WTC11 (cell line): ENCODE measurements at regions not wholly inside any gene's neighbourhood (a gene's known extent, or its start where the extent isn't known, plus 50 kb on each side); places are given as distances from the start of the nearest gene placed in this dataset.

Experiments
- ATAC-seq: fragments of 200-7000 bp; cut with Tn5 transposase; 2 replicates; pipeline ENCODE4 v1.10.0; 2021; ENCODE audit warnings: mild to moderate bottlenecking, moderate library complexity
- CTCF ChIA-PET: fragments of 300-600 bp; sonication (Branson Sonifier 250); formaldehyde crosslinking; loops from one replicate; lab custom pipeline; 2021; ENCODE audit warnings: antibody characterized with exemption; lab: Charles Lee
- POLR2A ChIA-PET: fragments of 350-600 bp; sonication (Branson Sonifier 250); formaldehyde crosslinking; loops from one replicate; lab custom pipeline; 2021; ENCODE audit warnings: antibody characterized with exemption; lab: Charles Lee
- DNase-seq: peaks from one replicate; pipeline ENCODE4 v3.0.0; 2021; ENCODE audit warnings: low spot score
- H3K27ac Mint-ChIP-seq: 2 replicates; pipeline ENCODE4 v1.8.0; 2021; ENCODE audit warnings: mixed read lengths
- H3K27me3 Mint-ChIP-seq: 2 replicates; pipeline ENCODE4 v1.8.0; 2021; ENCODE audit warnings: low read depth, mild to moderate bottlenecking, moderate library complexity, mixed read lengths
- H3K36me3 Mint-ChIP-seq: 2 replicates; pipeline ENCODE4 v1.8.0; 2021; ENCODE audit warnings: mixed read lengths
- H3K4me1 Mint-ChIP-seq: 2 replicates; pipeline ENCODE4 v1.8.0; 2022; ENCODE audit warnings: mixed read lengths
- H3K4me3 Mint-ChIP-seq: 2 replicates; pipeline ENCODE4 v1.8.0; 2021; ENCODE audit warnings: mild to moderate bottlenecking, moderate library complexity, mixed read lengths
- H3K9me3 Mint-ChIP-seq: 2 replicates; pipeline ENCODE4 v1.8.0; 2021; ENCODE audit warnings: mixed read lengths
- CREM ChIP-seq: sonication (generic); formaldehyde crosslinking; IDR thresholded peaks from 2 replicates; pipeline ENCODE4 v1.8.1; 2022; ENCODE audit warnings: mild to moderate bottlenecking, missing genetic modification reagents, moderate library complexity
- EMX1 ChIP-seq: fragments of 250-450 bp; sonication (Bioruptor Pico); IDR thresholded peaks from 2 replicates; pipeline ENCODE4 v1.8.0; 2021; ENCODE audit warnings: mild to moderate bottlenecking
- ETV6 ChIP-seq: sonication (generic); formaldehyde crosslinking; IDR thresholded peaks from 2 replicates; pipeline ENCODE4 v1.8.1; 2022; ENCODE audit warnings: mild to moderate bottlenecking, missing genetic modification reagents
- FOXP1 ChIP-seq: sonication (generic); formaldehyde crosslinking; IDR thresholded peaks from 2 replicates; pipeline ENCODE4 v1.8.0; 2022; ENCODE audit warnings: missing genetic modification reagents, mild to moderate bottlenecking, moderate library complexity, borderline replicate concordance
- GABPB1 ChIP-seq: sonication (generic); formaldehyde crosslinking; IDR thresholded peaks from 2 replicates; pipeline ENCODE4 v1.8.1; 2023; ENCODE audit warnings: mild to moderate bottlenecking, missing genetic modification reagents
- NFATC4 ChIP-seq: fragments of 250-450 bp; sonication (Bioruptor Pico); IDR thresholded peaks from 2 replicates; pipeline ENCODE4 v1.9.0; 2021; ENCODE audit warnings: mild to moderate bottlenecking
- RELA ChIP-seq: sonication (generic); formaldehyde crosslinking; IDR thresholded peaks from 2 replicates; pipeline ENCODE4 v1.8.1; 2022; ENCODE audit warnings: missing genetic modification reagents, mild to moderate bottlenecking, borderline replicate concordance
- SMAD3 ChIP-seq: sonication (generic); formaldehyde crosslinking; IDR thresholded peaks from 2 replicates; pipeline ENCODE4 v1.8.0; 2022; ENCODE audit warnings: missing genetic modification reagents, mild to moderate bottlenecking, borderline replicate concordance
- SP1 ChIP-seq: sonication (generic); formaldehyde crosslinking; conservative IDR thresholded peaks from 2 replicates; pipeline ENCODE4 v1.8.1; 2022; ENCODE audit warnings: missing genetic modification reagents
- TCF7 ChIP-seq: sonication (generic); formaldehyde crosslinking; IDR thresholded peaks from 2 replicates; pipeline ENCODE4 v1.8.0; 2022; ENCODE audit warnings: mild to moderate bottlenecking, low read depth, missing genetic modification reagents, moderate library complexity
- ZNF219 ChIP-seq: sonication (generic); formaldehyde crosslinking; IDR thresholded peaks from 2 replicates; pipeline ENCODE4 v1.8.0; 2023; ENCODE audit warnings: missing genetic modification reagents, mild to moderate bottlenecking, borderline replicate concordance
- ZNF396 ChIP-seq: fragments of 250-450 bp; sonication (Bioruptor Pico); IDR thresholded peaks from 2 replicates; pipeline ENCODE4 v1.8.0; 2021; ENCODE audit warnings: mild to moderate bottlenecking, moderate library complexity, borderline replicate concordance
- ZNF423 ChIP-seq: fragments of 250-450 bp; sonication (Bioruptor Pico); IDR thresholded peaks from 2 replicates; pipeline ENCODE4 v2.1.2; 2022; ENCODE audit warnings: mild to moderate bottlenecking, moderate library complexity
- TF ChIP-seq, protein P1 (sequence below): sonication (generic); formaldehyde crosslinking; IDR thresholded peaks from 2 replicates; pipeline ENCODE4 v1.8.0; 2022; ENCODE audit warnings: missing genetic modification reagents
- TF ChIP-seq, protein P2 (sequence below): sonication (generic); formaldehyde crosslinking; IDR thresholded peaks from 2 replicates; pipeline ENCODE4 v1.8.1; 2023; ENCODE audit warnings: mild to moderate bottlenecking, missing genetic modification reagents, moderate library complexity
- TF ChIP-seq, protein P3 (sequence below): fragments of 250-450 bp; sonication (Bioruptor Pico); IDR thresholded peaks from 2 replicates; pipeline ENCODE4 v1.9.0; 2021; ENCODE audit warnings: moderate library complexity, mild to moderate bottlenecking, inconsistent platforms, borderline replicate concordance
- TF ChIP-seq, protein P4 (sequence below): sonication (generic); formaldehyde crosslinking; IDR thresholded peaks from 2 replicates; pipeline ENCODE4 v1.8.1; 2023; ENCODE audit warnings: mild to moderate bottlenecking, missing genetic modification reagents
- TF ChIP-seq, protein P5 (sequence below): fragments of 250-450 bp; sonication (Bioruptor Pico); IDR thresholded peaks from 2 replicates; pipeline ENCODE4 v1.8.0; 2021; ENCODE audit warnings: mild to moderate bottlenecking
- TF ChIP-seq, protein P6 (sequence below): sonication (generic); formaldehyde crosslinking; IDR thresholded peaks from 2 replicates; pipeline ENCODE4 v1.8.0; 2023; ENCODE audit warnings: missing genetic modification reagents, mild to moderate bottlenecking, borderline replicate concordance
- TF ChIP-seq, protein P7 (sequence below): sonication (generic); formaldehyde crosslinking; IDR thresholded peaks from 2 replicates; pipeline ENCODE4 v1.8.0; 2023; ENCODE audit warnings: missing genetic modification reagents

DNA sequence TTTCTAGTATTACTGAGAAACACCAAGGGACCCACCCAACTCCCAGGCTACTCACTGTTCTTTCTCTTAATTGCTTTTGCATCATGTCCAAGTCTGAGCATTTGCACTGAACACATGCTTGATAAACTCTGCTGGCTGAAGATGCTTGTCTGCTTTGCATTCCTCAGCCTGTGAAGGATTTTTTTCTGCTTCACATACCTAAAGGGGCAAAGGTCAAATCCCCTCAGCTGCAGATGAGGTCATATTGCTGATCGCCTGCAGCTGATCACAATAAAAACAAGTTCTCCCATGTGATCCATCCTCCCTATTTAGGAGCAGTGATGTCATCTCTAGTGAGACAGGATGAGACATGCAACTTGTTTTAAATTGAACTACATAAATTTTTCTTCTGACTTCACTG lies 84.6 kb upstream of the DCBLD2 start (continued):
- no peak for TF ChIP-seq ZNF396
- no peak for TF ChIP-seq GABPB1

DNA sequence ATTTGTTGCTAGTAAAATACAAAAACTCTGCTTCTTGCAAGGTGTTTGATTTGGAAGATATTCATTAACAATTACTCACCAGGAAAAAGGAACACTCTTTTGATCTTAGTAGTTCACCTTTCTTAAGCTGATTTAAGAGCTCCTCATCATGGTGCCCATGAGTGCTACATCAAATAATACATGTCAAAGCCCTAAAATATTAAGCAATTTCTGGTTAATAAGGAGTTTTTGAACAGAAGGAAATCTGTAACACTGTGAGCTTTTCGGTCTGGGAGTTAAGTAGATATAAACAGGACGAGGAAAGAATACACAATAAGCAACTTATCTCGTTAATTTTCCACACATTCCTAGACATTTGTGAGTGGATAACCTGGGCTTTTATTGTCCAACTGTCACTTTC lies 83.9 kb upstream of the DCBLD2 start:
- ATAC-seq: no peak
- POLR2A ChIA-PET: interaction anchor here (1.1 kb wide), 1 partner anchor 84 kb away, joined by 4 read pairs; the partner anchor contains the start of gene DCBLD2
- H3K27ac Mint-ChIP-seq: no peak overlapping the region
- H3K4me1 Mint-ChIP-seq: peaks cover 20% of the 10 kb centered on the region
- H3K36me3 Mint-ChIP-seq: no peaks in the 10 kb centered on the region
- CTCF ChIA-PET: interaction anchor here (1.7 kb wide), 1 partner anchor 168 kb away, joined by 7 read pairs; no protein-coding TSS in a partner anchor
- H3K27me3 Mint-ChIP-seq: no peaks in the 10 kb centered on the region
- no peaks in the 10 kb centered on the region for H3K9me3 Mint-ChIP-seq
- no peak for DNase-seq
- H3K4me3 Mint-ChIP-seq: no peak overlapping the region
- TF ChIP-seq, protein P1, sequence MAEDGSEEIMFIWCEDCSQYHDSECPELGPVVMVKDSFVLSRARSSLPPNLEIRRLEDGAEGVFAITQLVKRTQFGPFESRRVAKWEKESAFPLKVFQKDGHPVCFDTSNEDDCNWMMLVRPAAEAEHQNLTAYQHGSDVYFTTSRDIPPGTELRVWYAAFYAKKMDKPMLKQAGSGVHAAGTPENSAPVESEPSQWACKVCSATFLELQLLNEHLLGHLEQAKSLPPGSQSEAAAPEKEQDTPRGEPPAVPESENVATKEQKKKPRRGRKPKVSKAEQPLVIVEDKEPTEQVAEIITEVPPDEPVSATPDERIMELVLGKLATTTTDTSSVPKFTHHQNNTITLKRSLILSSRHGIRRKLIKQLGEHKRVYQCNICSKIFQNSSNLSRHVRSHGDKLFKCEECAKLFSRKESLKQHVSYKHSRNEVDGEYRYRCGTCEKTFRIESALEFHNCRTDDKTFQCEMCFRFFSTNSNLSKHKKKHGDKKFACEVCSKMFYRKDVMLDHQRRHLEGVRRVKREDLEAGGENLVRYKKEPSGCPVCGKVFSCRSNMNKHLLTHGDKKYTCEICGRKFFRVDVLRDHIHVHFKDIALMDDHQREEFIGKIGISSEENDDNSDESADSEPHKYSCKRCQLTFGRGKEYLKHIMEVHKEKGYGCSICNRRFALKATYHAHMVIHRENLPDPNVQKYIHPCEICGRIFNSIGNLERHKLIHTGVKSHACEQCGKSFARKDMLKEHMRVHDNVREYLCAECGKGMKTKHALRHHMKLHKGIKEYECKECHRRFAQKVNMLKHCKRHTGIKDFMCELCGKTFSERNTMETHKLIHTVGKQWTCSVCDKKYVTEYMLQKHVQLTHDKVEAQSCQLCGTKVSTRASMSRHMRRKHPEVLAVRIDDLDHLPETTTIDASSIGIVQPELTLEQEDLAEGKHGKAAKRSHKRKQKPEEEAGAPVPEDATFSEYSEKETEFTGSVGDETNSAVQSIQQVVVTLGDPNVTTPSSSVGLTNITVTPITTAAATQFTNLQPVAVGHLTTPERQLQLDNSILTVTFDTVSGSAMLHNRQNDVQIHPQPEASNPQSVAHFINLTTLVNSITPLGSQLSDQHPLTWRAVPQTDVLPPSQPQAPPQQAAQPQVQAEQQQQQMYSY (CRISPR knock-in tag): no peak
- TF ChIP-seq, protein P2, sequence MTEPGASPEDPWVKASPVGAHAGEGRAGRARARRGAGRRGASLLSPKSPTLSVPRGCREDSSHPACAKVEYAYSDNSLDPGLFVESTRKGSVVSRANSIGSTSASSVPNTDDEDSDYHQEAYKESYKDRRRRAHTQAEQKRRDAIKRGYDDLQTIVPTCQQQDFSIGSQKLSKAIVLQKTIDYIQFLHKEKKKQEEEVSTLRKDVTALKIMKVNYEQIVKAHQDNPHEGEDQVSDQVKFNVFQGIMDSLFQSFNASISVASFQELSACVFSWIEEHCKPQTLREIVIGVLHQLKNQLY: no peak
- no peak for TF ChIP-seq SMAD3 (CRISPR knock-in tag)
- TF ChIP-seq, protein P3, sequence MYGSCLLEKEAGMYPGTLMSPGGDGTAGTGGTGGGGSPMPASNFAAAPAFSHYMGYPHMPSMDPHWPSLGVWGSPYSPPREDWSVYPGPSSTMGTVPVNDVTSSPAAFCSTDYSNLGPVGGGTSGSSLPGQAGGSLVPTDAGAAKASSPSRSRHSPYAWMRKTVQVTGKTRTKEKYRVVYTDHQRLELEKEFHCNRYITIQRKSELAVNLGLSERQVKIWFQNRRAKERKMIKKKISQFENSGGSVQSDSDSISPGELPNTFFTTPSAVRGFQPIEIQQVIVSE (CRISPR knock-in tag): no peak
- TF ChIP-seq, protein P4, sequence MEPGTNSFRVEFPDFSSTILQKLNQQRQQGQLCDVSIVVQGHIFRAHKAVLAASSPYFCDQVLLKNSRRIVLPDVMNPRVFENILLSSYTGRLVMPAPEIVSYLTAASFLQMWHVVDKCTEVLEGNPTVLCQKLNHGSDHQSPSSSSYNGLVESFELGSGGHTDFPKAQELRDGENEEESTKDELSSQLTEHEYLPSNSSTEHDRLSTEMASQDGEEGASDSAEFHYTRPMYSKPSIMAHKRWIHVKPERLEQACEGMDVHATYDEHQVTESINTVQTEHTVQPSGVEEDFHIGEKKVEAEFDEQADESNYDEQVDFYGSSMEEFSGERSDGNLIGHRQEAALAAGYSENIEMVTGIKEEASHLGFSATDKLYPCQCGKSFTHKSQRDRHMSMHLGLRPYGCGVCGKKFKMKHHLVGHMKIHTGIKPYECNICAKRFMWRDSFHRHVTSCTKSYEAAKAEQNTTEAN: no peak
- TF ChIP-seq CREM (CRISPR knock-in tag): no peak
- TF ChIP-seq ZNF423 (CRISPR knock-in tag): no peak
- TF ChIP-seq, protein P5, sequence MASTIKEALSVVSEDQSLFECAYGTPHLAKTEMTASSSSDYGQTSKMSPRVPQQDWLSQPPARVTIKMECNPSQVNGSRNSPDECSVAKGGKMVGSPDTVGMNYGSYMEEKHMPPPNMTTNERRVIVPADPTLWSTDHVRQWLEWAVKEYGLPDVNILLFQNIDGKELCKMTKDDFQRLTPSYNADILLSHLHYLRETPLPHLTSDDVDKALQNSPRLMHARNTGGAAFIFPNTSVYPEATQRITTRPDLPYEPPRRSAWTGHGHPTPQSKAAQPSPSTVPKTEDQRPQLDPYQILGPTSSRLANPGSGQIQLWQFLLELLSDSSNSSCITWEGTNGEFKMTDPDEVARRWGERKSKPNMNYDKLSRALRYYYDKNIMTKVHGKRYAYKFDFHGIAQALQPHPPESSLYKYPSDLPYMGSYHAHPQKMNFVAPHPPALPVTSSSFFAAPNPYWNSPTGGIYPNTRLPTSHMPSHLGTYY: no peak
- no peak for TF ChIP-seq ZNF219 (CRISPR knock-in tag)
- no peak for TF ChIP-seq SP1 (CRISPR knock-in tag)
- TF ChIP-seq NFATC4 (CRISPR knock-in tag): no peak
- no peak for TF ChIP-seq RELA (CRISPR knock-in tag)
- no peak for TF ChIP-seq EMX1 (CRISPR knock-in tag)
- TF ChIP-seq FOXP1 (CRISPR knock-in tag): no peak
- TF ChIP-seq, protein P6, sequence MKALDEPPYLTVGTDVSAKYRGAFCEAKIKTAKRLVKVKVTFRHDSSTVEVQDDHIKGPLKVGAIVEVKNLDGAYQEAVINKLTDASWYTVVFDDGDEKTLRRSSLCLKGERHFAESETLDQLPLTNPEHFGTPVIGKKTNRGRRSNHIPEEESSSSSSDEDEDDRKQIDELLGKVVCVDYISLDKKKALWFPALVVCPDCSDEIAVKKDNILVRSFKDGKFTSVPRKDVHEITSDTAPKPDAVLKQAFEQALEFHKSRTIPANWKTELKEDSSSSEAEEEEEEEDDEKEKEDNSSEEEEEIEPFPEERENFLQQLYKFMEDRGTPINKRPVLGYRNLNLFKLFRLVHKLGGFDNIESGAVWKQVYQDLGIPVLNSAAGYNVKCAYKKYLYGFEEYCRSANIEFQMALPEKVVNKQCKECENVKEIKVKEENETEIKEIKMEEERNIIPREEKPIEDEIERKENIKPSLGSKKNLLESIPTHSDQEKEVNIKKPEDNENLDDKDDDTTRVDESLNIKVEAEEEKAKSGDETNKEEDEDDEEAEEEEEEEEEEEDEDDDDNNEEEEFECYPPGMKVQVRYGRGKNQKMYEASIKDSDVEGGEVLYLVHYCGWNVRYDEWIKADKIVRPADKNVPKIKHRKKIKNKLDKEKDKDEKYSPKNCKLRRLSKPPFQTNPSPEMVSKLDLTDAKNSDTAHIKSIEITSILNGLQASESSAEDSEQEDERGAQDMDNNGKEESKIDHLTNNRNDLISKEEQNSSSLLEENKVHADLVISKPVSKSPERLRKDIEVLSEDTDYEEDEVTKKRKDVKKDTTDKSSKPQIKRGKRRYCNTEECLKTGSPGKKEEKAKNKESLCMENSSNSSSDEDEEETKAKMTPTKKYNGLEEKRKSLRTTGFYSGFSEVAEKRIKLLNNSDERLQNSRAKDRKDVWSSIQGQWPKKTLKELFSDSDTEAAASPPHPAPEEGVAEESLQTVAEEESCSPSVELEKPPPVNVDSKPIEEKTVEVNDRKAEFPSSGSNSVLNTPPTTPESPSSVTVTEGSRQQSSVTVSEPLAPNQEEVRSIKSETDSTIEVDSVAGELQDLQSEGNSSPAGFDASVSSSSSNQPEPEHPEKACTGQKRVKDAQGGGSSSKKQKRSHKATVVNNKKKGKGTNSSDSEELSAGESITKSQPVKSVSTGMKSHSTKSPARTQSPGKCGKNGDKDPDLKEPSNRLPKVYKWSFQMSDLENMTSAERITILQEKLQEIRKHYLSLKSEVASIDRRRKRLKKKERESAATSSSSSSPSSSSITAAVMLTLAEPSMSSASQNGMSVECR (CRISPR knock-in tag): no peak
- TF ChIP-seq TCF7: no peak
- TF ChIP-seq ETV6 (CRISPR knock-in tag): no peak
- TF ChIP-seq, protein P7, sequence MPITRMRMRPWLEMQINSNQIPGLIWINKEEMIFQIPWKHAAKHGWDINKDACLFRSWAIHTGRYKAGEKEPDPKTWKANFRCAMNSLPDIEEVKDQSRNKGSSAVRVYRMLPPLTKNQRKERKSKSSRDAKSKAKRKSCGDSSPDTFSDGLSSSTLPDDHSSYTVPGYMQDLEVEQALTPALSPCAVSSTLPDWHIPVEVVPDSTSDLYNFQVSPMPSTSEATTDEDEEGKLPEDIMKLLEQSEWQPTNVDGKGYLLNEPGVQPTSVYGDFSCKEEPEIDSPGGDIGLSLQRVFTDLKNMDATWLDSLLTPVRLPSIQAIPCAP (CRISPR knock-in tag): no peak
